HG03095 (cell line): ENCODE measurements at regions not wholly inside any gene's neighbourhood (a gene's known extent, or its start where the extent isn't known, plus 50 kb on each side); places are given as distances from the start of the nearest gene placed in this dataset.
A peak's percentile ranks its signal among the peaks of the same experiment; 100 is the strongest.

Experiments used
- ATAC-seq: cut with Tn5 transposase; IDR thresholded peaks from one replicate; pipeline ENCODE4 v1.9.1; 2021; ENCODE audit warnings: moderate library complexity; ENCODE audit not compliant: unreplicated experiment

DNA sequence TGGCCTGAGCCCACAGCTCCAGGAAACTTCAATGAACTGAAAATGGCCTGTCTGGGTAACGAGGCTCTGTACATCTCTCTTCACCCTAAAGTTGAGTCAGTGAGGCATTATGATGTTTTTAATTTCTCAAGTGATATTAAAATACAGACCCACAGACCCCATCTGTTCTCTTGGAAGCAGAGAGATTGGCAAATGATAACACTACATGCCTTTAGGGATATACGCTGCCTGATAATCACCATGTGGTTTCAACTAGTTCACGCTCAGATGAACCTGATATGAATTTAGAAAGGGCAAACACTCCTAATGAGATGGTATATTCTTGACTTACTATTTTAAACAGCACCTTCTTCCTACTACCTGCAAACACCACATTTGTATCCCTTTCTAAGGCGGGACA is 127.5 kb downstream of the RFC3 start:
- no peak for ATAC-seq

DNA sequence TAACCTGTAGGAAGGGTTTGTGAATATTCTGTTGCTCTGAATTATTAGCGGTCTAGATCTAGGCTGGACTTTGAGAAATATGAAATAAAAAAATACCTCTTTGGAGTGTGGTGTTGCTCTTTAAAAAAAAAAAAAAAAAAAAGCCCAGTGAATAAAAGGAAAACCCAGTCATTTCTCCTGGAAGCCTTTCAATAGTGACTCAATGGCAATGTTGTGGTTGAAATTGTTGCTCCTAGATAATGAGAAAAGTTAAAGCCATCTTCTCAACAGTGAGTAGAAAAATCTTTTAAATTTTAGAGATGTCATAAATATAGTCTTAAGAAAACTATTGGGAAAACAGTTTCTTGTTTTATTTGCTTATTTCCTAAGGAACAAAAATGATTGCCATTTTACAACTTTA is 135.3 kb downstream of the RFC3 start:
- no peak for ATAC-seq

DNA sequence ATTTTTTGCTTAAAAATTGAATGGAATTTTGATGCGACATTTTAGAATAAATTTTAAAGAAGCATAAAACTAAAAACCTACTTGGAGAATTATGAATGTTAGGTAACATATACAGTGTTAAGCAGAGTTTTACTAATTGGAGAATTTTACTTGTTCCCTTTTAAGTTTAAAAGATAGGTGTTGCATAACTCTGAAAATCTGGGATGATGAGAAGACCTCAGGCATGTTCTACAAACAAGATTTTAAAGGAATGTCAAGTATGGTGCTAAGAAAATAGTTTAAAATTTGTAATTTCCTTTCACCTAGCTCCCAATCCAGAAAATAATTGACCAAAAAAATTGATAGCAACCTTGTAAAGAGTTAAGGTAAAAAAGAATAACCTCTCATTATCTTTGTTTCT is 135.8 kb downstream of the RFC3 start:
- no peak for ATAC-seq

DNA sequence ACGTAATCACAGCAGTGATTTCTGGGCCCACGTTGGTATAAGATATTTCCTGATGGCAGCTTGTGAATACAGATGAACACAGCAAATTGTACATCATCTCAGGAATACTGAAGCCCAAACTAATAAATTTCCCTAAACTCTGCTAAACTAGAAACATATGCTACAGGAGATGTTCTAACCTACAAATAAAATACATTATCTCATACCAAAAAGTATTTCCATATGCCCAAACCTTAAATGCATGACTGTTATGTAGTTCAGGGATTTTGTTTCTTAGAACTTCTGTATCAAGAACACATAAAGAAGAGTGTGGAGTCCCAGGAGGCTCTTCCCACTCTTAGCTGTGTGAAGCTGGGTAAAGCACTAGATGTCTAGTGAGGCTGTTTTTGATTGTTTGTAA is 138.4 kb downstream of the RFC3 start:
- no peak for ATAC-seq

DNA sequence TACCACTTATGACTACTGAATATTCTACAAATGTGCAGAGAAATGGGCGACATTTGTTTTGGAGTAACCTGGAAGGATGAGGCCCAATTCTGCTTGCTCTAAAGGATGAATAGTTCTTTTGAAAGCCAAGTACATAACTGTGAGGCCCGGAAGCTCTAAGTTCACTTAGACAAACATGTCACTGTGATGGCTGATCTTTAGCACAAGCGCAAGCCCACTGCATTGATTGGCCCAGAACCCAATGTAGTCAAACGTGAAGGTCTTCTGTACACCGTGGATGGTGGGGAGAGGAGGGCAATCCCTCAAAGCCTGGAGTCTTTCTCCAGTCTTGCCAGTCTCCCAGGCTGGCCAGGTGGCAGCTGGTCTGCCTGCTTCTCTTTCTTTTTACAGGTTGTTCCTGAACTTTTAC is 139.6 kb downstream of the RFC3 start:
- no peak for ATAC-seq

DNA sequence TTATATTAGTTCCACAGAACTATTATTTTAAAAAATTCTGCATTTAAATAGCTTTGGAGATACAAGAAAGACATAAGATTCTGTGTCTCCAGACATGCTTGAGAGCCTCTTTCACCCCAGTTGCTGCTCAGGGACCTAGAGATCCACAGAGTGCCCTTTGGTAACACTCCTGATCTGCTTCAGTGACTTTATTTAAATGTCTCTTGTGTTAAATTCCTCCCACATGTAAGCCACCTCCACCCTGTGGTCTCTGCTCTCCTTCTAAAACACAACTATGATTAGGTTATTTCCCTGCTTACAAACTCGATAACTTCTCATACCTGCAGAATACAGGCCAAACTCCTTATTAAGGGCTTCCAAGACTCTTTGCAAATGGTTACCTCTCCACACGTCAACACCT is 141.0 kb downstream of the RFC3 start:
- ATAC-seq = no peak

DNA sequence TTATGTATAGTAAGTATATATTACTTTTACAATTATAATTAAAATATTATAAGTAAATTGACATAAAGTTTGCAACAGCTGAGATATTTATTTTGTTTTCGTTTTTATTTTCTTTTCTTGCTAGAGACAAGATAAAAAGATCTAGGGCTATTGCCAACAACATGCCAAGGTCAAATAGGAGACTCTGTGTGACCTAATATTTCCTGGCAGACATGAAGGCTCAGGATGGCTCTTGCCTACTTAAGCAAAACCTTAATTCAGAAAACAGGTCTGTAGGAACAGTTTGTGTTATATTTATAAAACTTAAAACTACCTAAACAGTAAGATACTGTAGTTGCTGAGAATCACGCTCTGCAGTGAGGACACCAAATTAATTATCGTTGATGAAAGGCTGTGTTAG is 145.2 kb downstream of the RFC3 start:
- ATAC-seq = no peak

DNA sequence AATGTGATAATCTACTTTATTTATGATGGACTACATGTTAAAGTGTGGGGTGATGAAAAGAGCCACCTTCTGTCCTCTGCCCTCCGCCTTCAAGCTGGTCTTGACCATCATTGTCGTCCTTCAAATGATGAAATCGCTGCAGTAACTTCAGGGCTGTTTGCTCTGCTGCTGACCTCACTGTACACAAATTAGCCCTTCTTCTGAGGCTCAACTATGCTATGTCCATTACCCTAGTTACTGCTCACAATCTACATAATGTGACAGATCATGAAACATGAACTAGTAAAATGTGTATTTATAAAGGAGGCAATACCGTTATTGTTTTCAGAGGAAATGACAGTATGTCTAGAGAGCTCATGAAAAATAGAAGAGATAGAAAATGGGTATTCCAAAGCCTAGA is 145.9 kb downstream of the RFC3 start:
- no peak for ATAC-seq

DNA sequence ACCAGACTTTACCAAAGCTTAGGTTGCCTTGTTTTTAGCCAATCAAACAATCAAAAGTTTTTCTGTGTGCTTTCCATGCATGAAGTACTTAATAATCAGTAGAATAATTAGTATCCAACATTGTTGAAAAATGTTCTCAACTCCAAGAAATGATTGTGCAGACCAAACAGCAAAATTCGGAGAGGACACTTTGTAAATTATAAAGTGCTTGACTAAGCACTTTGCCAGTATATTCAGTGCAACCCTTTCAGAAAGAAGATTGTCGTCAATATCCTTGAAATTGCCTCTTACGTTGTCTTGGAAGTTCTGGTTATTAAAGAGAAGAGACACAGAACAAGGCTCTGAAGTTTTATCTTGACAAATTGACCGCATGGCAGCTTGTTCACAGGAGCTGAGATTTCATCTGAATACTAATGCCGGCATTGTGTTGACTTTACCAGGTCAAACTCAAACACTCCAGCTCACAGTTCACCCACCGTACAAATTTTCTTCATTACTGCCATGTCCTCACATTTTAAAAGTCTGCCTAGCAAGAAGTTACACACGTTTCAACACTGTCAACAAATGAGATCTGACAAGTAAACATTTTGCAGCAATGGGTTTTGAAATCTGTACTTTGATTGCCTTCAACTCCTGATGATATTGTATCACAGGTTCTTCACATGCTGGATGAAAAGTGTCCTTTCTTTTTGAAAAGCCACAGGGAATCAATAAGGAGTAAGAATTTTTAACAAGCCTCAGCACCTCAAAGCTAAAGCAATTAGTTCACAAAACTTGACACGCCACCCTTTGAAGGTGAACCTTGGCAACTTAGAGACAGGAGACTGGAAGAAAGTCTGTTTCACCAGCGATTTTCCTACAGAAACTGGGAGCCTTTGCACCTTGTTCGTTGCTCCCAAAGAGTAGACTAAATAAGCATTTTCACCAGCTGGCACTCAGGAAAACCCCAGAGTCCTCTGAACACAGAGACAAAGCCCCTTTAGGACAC is 150.9 kb downstream of the RFC3 start:
- no peak for ATAC-seq

DNA sequence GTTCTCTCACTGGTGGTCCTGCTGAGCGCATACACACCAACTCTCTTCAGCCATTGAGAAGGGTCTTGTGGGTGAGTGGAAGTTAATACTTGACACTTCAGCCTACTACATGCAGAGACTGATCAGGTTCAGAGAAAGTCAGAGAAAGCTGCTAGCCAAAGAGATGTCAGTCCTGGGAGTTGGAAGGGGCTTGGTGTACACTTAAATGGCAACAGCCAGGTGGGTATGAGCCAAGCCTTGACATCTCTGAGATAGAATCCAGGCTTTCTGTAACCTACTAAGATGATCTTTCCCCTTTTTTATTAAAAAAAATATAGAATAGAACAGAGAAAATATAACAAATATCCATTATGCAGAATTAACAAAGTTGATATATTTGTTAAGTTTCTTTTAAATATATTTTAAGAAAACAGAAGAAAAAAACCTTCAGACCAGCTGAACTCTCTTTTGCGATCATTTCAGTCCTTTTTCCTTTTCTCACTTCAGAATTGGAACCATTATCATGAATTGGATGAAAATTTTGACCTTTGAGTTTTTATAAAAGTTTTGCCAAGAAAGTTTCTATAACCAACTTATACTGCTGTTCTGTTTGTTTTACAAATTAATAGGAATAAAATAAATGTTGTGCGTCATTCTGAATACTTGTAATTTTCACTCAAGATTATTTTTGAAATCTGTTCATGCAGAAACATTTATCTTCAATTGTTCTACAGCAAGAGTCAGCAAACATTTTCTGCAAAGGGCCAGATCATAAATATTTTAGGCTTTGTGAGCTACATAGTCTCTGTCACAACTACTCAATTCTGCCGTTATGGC is 153.0 kb downstream of the RFC3 start:
- ATAC-seq = no peak

DNA sequence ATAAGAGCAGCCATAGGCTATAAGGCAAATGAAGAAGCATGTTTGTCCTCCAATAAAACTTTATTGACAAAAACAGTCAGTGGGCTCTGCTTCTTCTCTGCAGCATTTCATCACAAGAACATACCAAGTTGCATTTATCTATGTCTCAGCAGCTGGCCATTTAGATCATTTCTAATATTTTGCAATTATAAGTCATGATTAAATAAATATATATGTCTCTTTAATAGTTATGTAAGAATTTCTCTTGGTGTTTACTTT is 153.5 kb downstream of the RFC3 start:
- ATAC-seq = no peak

DNA sequence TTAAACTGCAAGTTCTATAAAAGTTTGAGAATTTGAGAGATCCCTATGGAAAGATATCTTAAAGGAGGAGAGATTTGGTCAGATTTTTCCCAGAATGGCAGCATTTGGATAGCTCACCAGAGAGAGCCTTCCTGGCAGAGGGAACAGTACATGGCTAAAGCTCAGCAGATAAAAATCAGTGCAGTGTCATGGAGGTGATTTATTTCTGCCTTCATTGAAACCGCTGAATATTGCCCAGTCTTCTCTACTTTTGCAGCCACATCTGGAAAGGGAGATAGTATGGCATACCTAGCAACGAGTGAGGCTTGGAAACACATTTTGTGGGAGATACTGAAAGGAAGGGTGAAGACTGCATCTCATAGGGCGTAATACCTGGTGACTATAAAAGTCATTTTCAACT is 155.2 kb downstream of the RFC3 start:
- ATAC-seq = no peak

DNA sequence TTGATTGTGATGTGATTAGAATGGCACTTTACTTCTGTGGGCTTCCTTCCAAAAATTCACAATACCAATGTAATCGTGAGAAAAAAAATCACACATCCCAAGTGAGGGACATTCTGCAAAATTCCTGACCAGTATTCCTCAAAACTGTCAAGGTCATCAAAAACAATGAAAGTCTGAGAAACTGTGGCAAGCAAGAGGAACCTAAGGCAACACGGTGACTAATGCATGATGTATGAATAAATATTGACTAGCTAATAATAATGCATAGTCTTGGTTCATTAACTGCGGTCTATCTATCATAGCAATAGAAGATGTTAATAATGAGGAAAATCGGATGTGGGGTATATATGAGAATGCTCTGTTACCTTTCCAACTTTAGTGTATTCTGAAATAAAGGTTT is 159.0 kb downstream of the RFC3 start:
- ATAC-seq = no peak

DNA sequence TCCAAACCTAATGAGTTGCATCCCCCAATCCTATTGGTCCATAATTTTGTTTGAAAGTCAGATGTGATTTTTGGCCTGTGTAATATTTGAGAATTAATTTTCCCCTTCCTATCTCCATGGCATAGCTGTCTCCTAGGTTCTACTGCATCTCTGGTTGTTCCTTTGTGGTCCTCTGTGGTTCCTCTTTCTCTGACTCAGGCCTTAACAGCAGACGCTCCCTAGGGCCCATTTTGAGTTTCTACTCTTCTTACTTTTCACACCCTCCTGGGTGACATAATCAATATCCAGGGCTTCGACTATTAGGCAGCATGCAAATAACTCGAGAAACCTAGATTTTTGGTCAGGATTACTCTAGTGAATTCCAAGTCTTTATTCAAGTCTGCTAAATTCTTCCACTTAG is 160.7 kb downstream of the RFC3 start:
- no peak for ATAC-seq

DNA sequence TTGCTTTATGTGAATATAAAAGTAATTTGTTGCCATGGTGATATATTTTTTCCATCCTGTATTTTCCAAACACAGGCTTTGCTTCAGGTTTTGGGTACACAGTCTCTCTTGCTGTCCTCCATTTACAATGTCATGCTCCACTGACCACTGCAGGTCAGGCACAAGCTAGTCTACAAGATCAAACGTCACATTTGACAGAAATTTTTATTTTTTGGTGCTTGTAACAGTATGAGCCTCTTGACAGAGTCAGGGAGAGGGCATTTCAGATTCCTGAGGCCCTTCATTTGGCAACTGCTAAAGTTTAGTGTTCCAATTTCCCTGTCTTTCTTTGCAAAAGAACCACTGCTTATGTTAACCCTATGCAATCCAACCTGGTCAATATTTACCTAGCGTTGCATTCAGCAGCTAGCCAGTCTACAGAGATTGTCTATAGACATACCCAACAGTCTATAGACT is 175.0 kb downstream of the RFC3 start:
- no peak for ATAC-seq

DNA sequence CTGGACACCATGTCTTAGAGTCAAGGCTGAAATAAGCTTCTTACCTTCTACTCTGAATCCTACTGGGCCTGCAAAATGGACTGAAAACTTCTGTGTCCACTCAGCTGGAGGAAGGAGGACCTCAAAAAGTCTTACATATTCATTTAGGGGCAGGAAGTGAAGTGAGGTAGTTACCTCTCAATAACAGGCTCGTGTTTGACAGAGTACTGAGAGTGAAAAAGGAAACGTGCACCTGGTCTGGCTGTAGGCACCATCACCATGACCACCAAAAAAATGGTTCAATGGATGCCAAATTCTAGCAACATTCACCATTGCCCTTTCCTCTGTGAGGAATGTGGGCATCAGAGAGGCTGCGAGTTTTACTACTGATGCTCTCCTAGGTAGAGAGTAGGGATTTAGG is 176.2 kb downstream of the RFC3 start:
- peak; percentile 57 for ATAC-seq

DNA sequence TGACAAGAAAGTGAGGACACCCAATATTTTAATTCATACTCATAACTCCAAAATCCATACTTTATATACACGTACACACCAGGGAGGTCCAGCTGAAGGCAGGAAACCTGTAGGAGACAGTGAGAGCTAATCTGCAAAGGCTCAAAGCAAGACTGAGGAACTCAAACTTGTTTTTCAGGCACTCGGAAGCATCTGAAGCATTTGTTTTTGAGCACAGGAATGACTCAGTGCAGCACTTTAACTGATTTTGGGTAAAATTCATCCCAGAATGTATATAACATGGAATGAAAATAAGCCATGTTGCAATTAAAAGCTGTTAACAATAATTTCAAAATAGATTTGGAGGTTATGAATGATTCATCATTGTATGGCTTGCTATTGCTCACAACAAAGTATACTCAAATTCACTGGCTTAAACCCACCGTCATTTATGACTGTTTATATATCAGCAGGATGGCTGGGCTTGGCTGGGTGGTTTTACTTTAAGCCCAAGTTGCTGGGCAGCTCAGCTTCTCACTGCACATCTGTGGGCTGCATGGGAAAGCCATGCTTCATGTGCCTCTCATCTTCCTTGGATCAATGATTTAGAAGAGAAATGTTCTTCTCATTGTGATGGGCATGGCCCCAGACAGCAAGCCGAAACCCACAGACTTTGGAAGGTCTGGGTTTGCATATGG is 177.0 kb downstream of the RFC3 start:
- no peak for ATAC-seq

DNA sequence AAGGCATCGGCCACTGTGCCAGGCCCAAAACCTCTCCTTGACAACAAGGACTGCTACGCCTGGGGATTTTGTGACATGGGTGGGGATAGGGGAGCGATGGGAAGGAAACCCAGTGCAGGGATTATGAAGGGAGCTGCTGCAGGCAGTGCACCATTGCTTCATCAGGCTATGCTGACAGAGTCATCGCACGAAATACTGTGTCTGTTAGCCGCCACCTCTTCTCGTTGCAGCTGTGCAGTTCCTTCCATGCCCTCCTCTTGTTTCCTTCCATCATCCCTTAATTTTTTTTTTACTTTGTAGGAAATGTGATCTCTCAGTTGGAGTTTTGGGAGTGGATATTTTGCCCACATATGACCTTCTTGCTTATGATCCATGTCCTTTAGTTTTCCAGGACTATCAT is 178.7 kb downstream of the RFC3 start:
- ATAC-seq = no peak

DNA sequence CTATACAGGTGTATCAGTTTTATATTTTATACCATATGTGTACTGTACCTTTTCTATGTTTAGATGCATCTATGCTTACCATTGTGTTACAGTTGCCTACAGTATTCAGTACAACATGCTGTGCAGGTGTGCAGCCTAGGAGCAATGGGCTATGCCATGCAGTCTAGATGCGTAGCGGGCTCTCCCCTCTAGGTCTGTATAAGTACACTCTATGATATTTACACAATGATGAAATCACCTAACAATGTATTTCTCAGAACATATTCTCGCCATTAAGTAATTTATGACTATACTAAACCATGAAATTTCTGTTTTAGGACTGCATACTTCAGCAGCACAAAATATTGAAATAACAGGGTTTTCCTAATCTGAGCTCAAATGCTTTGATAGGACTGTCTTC is 179.6 kb downstream of the RFC3 start:
- no peak for ATAC-seq

DNA sequence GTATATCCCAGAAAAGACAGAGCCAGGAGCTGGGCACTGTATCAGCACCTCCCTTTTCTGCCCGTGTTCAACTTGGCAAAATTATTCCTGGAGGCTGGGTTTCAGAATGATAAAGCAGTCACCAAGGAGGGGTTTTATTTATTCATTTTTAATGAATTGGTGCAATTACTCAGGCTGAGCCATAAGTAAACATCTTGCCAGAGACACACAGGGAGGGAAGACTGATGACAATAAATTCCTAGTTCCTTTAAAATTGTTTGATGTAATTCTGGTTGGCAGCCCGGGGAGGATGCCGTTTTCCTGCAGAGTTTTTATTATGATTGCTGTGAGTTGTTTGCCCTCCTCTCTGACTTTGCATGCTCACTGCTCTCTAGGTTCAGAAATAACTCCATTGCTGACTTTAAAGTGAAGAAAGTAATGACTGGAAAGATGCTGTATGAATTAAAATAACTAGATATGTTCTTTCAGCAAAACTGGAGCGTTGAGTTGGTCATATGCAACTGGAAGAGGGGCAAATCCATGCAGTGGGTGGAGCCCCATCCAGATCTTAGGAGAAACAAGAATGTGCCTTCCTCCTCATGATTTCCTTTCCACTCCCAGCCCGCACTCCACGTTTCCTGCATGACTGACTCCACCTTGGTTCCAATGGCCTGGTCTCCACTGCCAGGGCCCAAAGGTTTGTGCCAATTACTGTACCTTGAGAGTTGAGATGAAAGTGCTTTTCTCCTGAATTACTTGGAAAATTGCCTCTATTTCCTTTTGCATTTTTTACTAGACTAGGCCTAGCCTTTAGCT is 182.1 kb downstream of the RFC3 start:
- no peak for ATAC-seq

DNA sequence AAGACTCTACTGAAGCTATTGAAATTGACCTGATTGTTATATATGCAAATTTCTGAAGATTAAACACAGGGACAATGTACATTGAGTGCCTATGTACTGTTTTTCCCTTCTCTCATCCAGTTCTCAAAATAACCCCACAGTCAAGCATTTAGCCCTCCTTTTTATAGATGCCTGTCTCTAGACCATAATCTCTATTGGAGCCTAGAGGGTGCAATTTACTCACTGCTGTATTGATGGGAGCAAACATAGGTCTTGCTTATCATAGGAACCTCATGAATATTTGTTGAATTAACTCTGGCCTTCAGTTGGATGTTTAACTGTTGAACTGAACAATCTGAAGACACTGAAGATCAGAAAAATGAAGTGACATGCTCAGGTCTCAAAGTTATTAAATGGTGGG is 183.0 kb downstream of the RFC3 start:
- ATAC-seq = no peak
